Transverse colon (tissue), 4 donors: ENCODE measurements at regions not wholly inside any gene's neighbourhood (a gene's known extent, or its start where the extent isn't known, plus 50 kb on each side); places are given as distances from the start of the nearest gene placed in this dataset.

Source experiments
- DNase-seq: peaks from one replicate; pipeline ENCODE4 v3.0.0-alpha.2; 2019
- H3K27ac ChIP-seq, 4 donors: fragments of 200-600 bp; sonication (generic); 2 replicates each; pipeline ENCODE4 v1.5.1; 2016 to 2018; ENCODE audit warnings: inconsistent platforms in 4 of 4
- H3K27me3 ChIP-seq: fragments of 200-600 bp; sonication (generic); 2 replicates; pipeline ENCODE4 v1.5.1; 2017; ENCODE audit warnings: inconsistent platforms
- H3K36me3 ChIP-seq, 4 donors: fragments of 200-600 bp; sonication (generic); 2 replicates each; pipeline ENCODE4 v1.5.1; 2017 to 2019; ENCODE audit warnings: inconsistent platforms in 4 of 4
- H3K4me1 ChIP-seq, 4 donors: fragments of 200-600 bp; sonication (generic); 2 replicates each; pipeline ENCODE4 v1.5.1; 2017 to 2020; ENCODE audit warnings: inconsistent platforms in 4 of 4
- H3K4me3 ChIP-seq, 4 donors: fragments of 200-600 bp; sonication (generic); 1 replicate in 1 of 4; 2 replicates in 3 of 4; pipeline versions ENCODE4 v1.5.1 to v1.6.1; 2017 to 2019; ENCODE audit warnings: inconsistent platforms in 4 of 4
- H3K9me3 ChIP-seq, 2 donors: fragments of 200-600 bp; sonication (generic); 2 replicates each; pipeline ENCODE4 v1.5.1; 2017 to 2019; ENCODE audit warnings: inconsistent platforms in 2 of 2
- EP300 ChIP-seq: sonication (generic); formaldehyde crosslinking; IDR thresholded peaks from one replicate; pipeline ENCODE4 v1.6.1; 2017; ENCODE audit warnings: antibody characterized with exemption, low read depth
- POLR2A ChIP-seq: fragments of 450-650 bp; IDR thresholded peaks from one replicate; pipeline ENCODE4 v1.6.1; 2016; ENCODE audit warnings: antibody characterized with exemption, mild to moderate bottlenecking, moderate library complexity
- POLR2AphosphoS5 ChIP-seq, 3 donors: sonication (generic); formaldehyde crosslinking; IDR thresholded peaks; one replicate each; pipeline ENCODE4 v1.6.1; 2016; ENCODE audit warnings: antibody characterized with exemption in 3 of 3
- WGBS, 2 donors: methylation state at CpG; one replicate each; pipeline ENCODE4 v1.1.5; 2018; ENCODE audit warnings: low coverage in 1 of 2; 5-methylcytosine and 5-hydroxymethylcytosine counted together
- in situ Hi-C, 4 donors: fragments of 200-750 bp; cut with MboI; loops; one replicate each; pipeline versions ENCODE4 v1.15.0 to v1.15.1; 2017; ENCODE audit warnings: low sequenced_read_pairs in 3 of 4, low pct_ligation_motif_present in 1 of 4, low pct_unique_long_range_greater_than_20kb in 1 of 4
- intact Hi-C: fragments of 100-400 bp; cut with DNase I; formaldehyde crosslinking; loops from one replicate; pipeline ENCODE4 v1.15.1; 2023; ENCODE audit warnings: low total_unique reads
- TF ChIP-seq, protein P1 (sequence below), 5 experiments: fragments of 200-600 bp in 3 of 5; fragments of 450-650 bp in 2 of 5; sonication (generic) in 3 of 5; IDR thresholded peaks; 1 replicate in 2 of 5; 2 replicates in 3 of 5; pipeline ENCODE4 v1.5.1; 2016 to 2017; ENCODE audit warnings: antibody characterized with exemption in 5 of 5, inconsistent platforms in 3 of 5, mild to moderate bottlenecking in 2 of 5, moderate library complexity in 1 of 5

GRCh38 chr3:104788807-104789206 is 577.9 kb upstream of the ALCAM start:
- no peak for DNase-seq
- Histone ChIP-seq H3K27me3 (no peaks in the 10 kb centered on the region), H3K4me1 (no peaks in the 10 kb centered on the region), H3K36me3 (no peaks in the 10 kb centered on the region), H3K9me3 (no peaks in the 10 kb centered on the region), H3K27ac (no peak overlapping the region), H3K4me3 (no peak overlapping the region)
- in situ Hi-C loops (no loop called here), intact Hi-C loops (no loop called here)
- TF ChIP-seq POLR2AphosphoS5 (IDR thresholded peaks at IDR 0.05), result no peak

- intact Hi-C loops, result no loop called here
- no peak overlapping the region for H3K4me3 ChIP-seq
- in situ Hi-C loops, result no loop called here
- DNase-seq, result no peak
- no peaks in the 10 kb centered on the region for H3K27me3 ChIP-seq
- 19 to 67% methylated on average over 1 of the region's 1 CpG for WGBS, 2 donors
- no peaks in the 10 kb centered on the region for H3K9me3 ChIP-seq
- no peak overlapping the region for H3K27ac ChIP-seq
- no peaks in the 10 kb centered on the region for H3K4me1 ChIP-seq
- H3K36me3 ChIP-seq, result no peaks in the 10 kb centered on the region
- TF ChIP-seq, protein P1, sequence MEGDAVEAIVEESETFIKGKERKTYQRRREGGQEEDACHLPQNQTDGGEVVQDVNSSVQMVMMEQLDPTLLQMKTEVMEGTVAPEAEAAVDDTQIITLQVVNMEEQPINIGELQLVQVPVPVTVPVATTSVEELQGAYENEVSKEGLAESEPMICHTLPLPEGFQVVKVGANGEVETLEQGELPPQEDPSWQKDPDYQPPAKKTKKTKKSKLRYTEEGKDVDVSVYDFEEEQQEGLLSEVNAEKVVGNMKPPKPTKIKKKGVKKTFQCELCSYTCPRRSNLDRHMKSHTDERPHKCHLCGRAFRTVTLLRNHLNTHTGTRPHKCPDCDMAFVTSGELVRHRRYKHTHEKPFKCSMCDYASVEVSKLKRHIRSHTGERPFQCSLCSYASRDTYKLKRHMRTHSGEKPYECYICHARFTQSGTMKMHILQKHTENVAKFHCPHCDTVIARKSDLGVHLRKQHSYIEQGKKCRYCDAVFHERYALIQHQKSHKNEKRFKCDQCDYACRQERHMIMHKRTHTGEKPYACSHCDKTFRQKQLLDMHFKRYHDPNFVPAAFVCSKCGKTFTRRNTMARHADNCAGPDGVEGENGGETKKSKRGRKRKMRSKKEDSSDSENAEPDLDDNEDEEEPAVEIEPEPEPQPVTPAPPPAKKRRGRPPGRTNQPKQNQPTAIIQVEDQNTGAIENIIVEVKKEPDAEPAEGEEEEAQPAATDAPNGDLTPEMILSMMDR (IDR thresholded peaks at IDR 0.05), result no peak
- TF ChIP-seq EP300 (no peak), POLR2AphosphoS5 (IDR thresholded peaks at IDR 0.05) (no peak), POLR2A (no peak)
Measured at GRCh38 chr3:104791331-104791730, 575.4 kb upstream of the ALCAM start.

DNA sequence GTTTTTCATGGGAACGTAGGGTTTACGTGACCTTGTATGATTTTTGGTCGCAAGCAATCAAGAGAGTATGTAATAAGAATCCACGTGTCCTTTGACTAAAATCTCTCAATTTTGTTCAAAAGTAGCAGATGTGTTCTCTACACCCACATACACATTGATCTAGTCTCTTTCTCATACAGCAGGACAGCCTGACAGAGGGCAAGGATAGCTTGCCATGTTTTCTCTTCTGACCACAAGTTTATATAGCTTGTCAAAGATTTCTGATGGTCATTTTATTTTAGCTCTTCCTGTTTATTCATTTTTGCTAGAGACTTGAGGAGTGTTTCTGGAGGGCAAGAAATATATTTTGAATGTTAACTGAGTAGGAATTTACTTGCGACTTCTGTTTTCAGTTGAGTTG is 570.2 kb upstream of the ALCAM start:
- H3K9me3 ChIP-seq, result no peaks in the 10 kb centered on the region
- no peaks in the 10 kb centered on the region for H3K4me1 ChIP-seq
- in situ Hi-C loops (no loop called here), intact Hi-C loops (no loop called here)
- WGBS, 2 donors, result 67 to 84% methylated on average over 5 of the region's 5 CpGs
- no peaks in the 10 kb centered on the region for H3K27me3 ChIP-seq
- DNase-seq, result no peak
- H3K4me3 ChIP-seq, result no peak overlapping the region
- H3K36me3 ChIP-seq, result no peaks in the 10 kb centered on the region
- no peak for TF ChIP-seq EP300
- no peak for TF ChIP-seq POLR2AphosphoS5 (IDR thresholded peaks at IDR 0.05)
- no peak for TF ChIP-seq POLR2A
- TF ChIP-seq, protein P1 (IDR thresholded peaks at IDR 0.05), result no peak
- no peak overlapping the region for H3K27ac ChIP-seq

GRCh38 chr3:104805042-104805441 is 561.7 kb upstream of the ALCAM start:
- 75 to 86% methylated on average over 5 of the region's 5 CpGs for WGBS, 2 donors
- Histone ChIP-seq H3K4me3 (no peak overlapping the region), H3K27ac (no peak overlapping the region), H3K36me3 (no peaks in the 10 kb centered on the region), H3K27me3 (no peaks in the 10 kb centered on the region), H3K4me1 (no peaks in the 10 kb centered on the region), H3K9me3 (no peaks in the 10 kb centered on the region)
- intact Hi-C loops (no loop called here), in situ Hi-C loops (no loop called here)
- DNase-seq, result no peak
- no peak for TF ChIP-seq POLR2A
- no peak for TF ChIP-seq EP300
- TF ChIP-seq POLR2AphosphoS5 (IDR thresholded peaks at IDR 0.05), result no peak
- TF ChIP-seq, protein P1 (IDR thresholded peaks at IDR 0.05), result no peak

DNA sequence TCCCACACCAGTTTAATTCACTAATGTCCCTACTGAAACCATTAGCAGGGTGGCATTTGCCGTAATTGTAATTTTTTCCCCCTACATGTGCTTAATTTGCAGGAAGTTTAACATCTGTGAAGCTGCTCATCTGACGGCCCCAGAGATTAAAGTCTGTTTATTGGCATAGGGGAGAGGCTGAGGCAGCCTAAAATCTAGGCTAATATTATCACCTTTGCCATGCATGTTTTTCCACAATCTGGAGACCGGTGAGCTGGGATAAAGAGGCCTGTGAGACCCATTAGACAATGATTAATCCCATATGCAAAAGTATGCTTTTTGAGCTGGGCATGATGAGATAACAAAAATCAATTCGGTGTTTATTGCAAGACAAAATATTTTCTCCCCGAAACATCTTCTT is 561.2 kb upstream of the ALCAM start:
- Histone ChIP-seq H3K4me1 (no peaks in the 10 kb centered on the region), H3K27me3 (no peaks in the 10 kb centered on the region), H3K36me3 (no peaks in the 10 kb centered on the region), H3K9me3 (no peaks in the 10 kb centered on the region), H3K27ac (no peak overlapping the region), H3K4me3 (no peak overlapping the region)
- DNase-seq, result no peak
- in situ Hi-C loops (no loop called here), intact Hi-C loops (no loop called here)
- 69 to 75% methylated on average over 5 of the region's 5 CpGs for WGBS, 2 donors
- TF ChIP-seq POLR2AphosphoS5 (IDR thresholded peaks at IDR 0.05), result no peak
- TF ChIP-seq POLR2A, result no peak
- TF ChIP-seq, protein P1 (IDR thresholded peaks at IDR 0.05), result no peak
